Spleen (tissue), 7 donors: ENCODE measurements at regions not wholly inside any gene's neighbourhood (a gene's known extent, or its start where the extent isn't known, plus 50 kb on each side); places are given as distances from the start of the nearest gene placed in this dataset.

ENCODE experiments used
- POLR2A ChIP-seq, 3 donors: fragments of 450-650 bp; IDR thresholded peaks; one replicate each; pipeline ENCODE4 v1.5.1; 2017; ENCODE audit warnings: antibody characterized with exemption in 3 of 3, mild to moderate bottlenecking in 1 of 3
- POLR2AphosphoS5 ChIP-seq, 3 donors: sonication (generic); formaldehyde crosslinking; IDR thresholded peaks; one replicate each; pipeline ENCODE4 v1.5.1; 2017; ENCODE audit warnings: antibody characterized with exemption in 3 of 3
- TF ChIP-seq, protein P1 (sequence below), 11 experiments: fragments of 200-600 bp in 7 of 11; fragments of 450-650 bp in 4 of 11; sonication (generic) in 4 of 11; IDR thresholded peaks in 8 of 11; conservative IDR thresholded peaks in 3 of 11; 1 replicate in 7 of 11; 2 replicates in 4 of 11; pipeline versions ENCODE4 v1.4.0 to v1.8.0; 2016 to 2021; ENCODE audit warnings: antibody characterized with exemption in 11 of 11, inconsistent platforms in 4 of 11, mild to moderate bottlenecking in 1 of 11
- donor health status: DM: no; HTN: no; CAD: no; lungs with moderate emphysema.
- donor health status: DM: no; HTN: no; CAD: no.
- donor health status: DM: no; HTN: no; CAD: no.

DNA sequence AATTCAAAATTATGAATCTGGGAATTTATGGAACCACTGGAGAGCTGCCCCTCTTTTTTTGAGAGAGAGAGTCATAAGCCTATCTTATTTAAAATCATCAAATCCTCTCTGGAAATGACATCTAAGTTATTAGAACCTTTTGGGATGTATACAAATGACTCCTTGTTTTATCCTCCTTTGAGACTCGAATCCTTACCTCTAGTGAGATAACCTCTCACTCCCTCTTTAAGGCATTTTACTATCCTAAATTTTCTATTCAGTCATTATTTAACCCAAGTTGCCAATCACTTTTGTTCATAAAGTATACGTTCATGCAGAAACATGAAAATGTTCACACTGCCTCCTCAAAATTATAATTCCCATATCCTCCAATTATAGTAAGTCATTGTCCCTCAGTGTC is 313.6 kb upstream of the C1orf87 start:
- TF ChIP-seq POLR2AphosphoS5 (IDR thresholded peaks at IDR 0.05) (no peak), POLR2A (IDR thresholded peaks at IDR 0.05) (no peak)
- TF ChIP-seq, protein P1, sequence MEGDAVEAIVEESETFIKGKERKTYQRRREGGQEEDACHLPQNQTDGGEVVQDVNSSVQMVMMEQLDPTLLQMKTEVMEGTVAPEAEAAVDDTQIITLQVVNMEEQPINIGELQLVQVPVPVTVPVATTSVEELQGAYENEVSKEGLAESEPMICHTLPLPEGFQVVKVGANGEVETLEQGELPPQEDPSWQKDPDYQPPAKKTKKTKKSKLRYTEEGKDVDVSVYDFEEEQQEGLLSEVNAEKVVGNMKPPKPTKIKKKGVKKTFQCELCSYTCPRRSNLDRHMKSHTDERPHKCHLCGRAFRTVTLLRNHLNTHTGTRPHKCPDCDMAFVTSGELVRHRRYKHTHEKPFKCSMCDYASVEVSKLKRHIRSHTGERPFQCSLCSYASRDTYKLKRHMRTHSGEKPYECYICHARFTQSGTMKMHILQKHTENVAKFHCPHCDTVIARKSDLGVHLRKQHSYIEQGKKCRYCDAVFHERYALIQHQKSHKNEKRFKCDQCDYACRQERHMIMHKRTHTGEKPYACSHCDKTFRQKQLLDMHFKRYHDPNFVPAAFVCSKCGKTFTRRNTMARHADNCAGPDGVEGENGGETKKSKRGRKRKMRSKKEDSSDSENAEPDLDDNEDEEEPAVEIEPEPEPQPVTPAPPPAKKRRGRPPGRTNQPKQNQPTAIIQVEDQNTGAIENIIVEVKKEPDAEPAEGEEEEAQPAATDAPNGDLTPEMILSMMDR (IDR thresholded peaks at IDR 0.05 in 8 of 11, conservative IDR thresholded peaks at IDR 0.05 in 3 of 11), result no peak
